HL-60 (cell line): ENCODE measurements at regions not wholly inside any gene's neighbourhood (a gene's known extent, or its start where the extent isn't known, plus 50 kb on each side); places are given as distances from the start of the nearest gene placed in this dataset.

Experiments
- CTCF ChIP-seq: IDR thresholded peaks from one replicate; pipeline ENCODE4 v1.5.1; 2011; ENCODE audit warnings: low read length, control low read depth, inconsistent platforms; ENCODE audit not compliant: insufficient read depth
- POLR2AphosphoS5 ChIP-seq: IDR thresholded peaks from 2 replicates; pipeline ENCODE4 v1.6.1; 2012; ENCODE audit warnings: low read depth
- REST ChIP-seq: IDR thresholded peaks from 2 replicates; pipeline ENCODE4 v1.6.1; 2012; ENCODE audit warnings: low read depth; ENCODE audit not compliant: insufficient replicate concordance

GRCh38 chr17:79235808-79236207 is 161.2 kb downstream of the ENGASE start:
- TF ChIP-seq CTCF = no peak
- TF ChIP-seq REST = no peak
- no peak for TF ChIP-seq POLR2AphosphoS5
